PC-3 (cell line): ENCODE measurements at regions not wholly inside any gene's neighbourhood (a gene's known extent, or its start where the extent isn't known, plus 50 kb on each side); places are given as distances from the start of the nearest gene placed in this dataset.

Experiments used
- ATAC-seq: fragments of 200-7000 bp; cut with Tn5 transposase; 2 replicates; pipeline ENCODE4 v1.9.1; 2020; ENCODE audit warnings: mild to moderate bottlenecking, moderate library complexity
- BruUV-seq: library from RNA; stranded (reverse); fragments of 400-500 nt; replicated peaks from 2 replicates; lab custom pipeline; 2021; lab: Mats Ljungman, UMichigan
- CTCF ChIA-PET: fragments of 300-600 bp; sonication (Branson Sonifier 250); formaldehyde crosslinking; loops from one replicate; lab custom pipeline; 2022; ENCODE audit warnings: antibody characterized with exemption; lab: Charles Lee
- POLR2A ChIA-PET: fragments of 300-600 bp; sonication (Branson Sonifier 250); formaldehyde crosslinking; loops from one replicate; lab custom pipeline; 2022; ENCODE audit warnings: antibody characterized with exemption; ENCODE audit not compliant: unreplicated experiment; lab: Charles Lee
- DNase-seq: peaks from one replicate; pipeline ENCODE4 v3.0.0-alpha.2; 2015
- H2AFZ ChIP-seq: fragments of 300-600 bp; sonication (generic); 2 replicates; pipeline ENCODE4 v1.6.0; 2016; ENCODE audit warnings: antibody characterized with exemption, low read length
- H3F3A ChIP-seq: fragments of 300-600 bp; sonication (generic); one replicate; pipeline ENCODE4 v1.6.0; 2017; ENCODE audit warnings: antibody characterized with exemption, low read length, control low read depth, mild to moderate bottlenecking; ENCODE audit not compliant: unreplicated experiment
- H3K27ac ChIP-seq: fragments of 300-600 bp; sonication (generic); 2 replicates; pipeline ENCODE4 v1.5.1; 2016; ENCODE audit warnings: mild to moderate bottlenecking, low read length
- H3K27me3 ChIP-seq: fragments of 300-600 bp; sonication (generic); 2 replicates; pipeline ENCODE4 v1.6.1; 2016; ENCODE audit warnings: low read length, mixed read lengths
- H3K36me3 ChIP-seq: fragments of 300-600 bp; sonication (generic); 2 replicates; pipeline ENCODE4 v1.6.1; 2016; ENCODE audit warnings: low read depth, mixed run types, low read length, mixed read lengths
- H3K4me1 ChIP-seq: fragments of 300-600 bp; sonication (generic); 2 replicates; pipeline ENCODE4 v1.5.1; 2016; ENCODE audit warnings: low read length; ENCODE audit not compliant: insufficient read depth
- H3K4me2 ChIP-seq: fragments of 300-600 bp; sonication (generic); 2 replicates; pipeline ENCODE4 v1.6.0; 2016; ENCODE audit warnings: low read length
- H3K4me3 ChIP-seq: fragments of 300-600 bp; sonication (generic); 2 replicates; pipeline ENCODE4 v1.5.1; 2016; ENCODE audit warnings: mild to moderate bottlenecking, low read length, mixed read lengths
- H3K79me2 ChIP-seq: fragments of 300-600 bp; sonication (generic); 2 replicates; pipeline ENCODE4 v1.6.1; 2017; ENCODE audit warnings: low read length, mixed read lengths
- H3K9ac ChIP-seq: fragments of 300-600 bp; sonication (generic); 2 replicates; pipeline ENCODE4 v1.6.0; 2016; ENCODE audit warnings: mild to moderate bottlenecking, low read length
- H3K9me2 ChIP-seq: fragments of 300-600 bp; sonication (generic); replicated peaks from 2 replicates; pipeline ENCODE4 v1.6.1; 2016; ENCODE audit warnings: mixed run types, low read length, mixed read lengths
- H3K9me3 ChIP-seq: fragments of 300-600 bp; sonication (generic); 2 replicates; pipeline ENCODE4 v1.6.1; 2016; ENCODE audit warnings: low read length, mixed read lengths
- H4K20me1 ChIP-seq: fragments of 300-600 bp; sonication (generic); 2 replicates; pipeline ENCODE4 v1.6.1; 2016; ENCODE audit warnings: low read length, mixed read lengths
- CTCF ChIP-seq: fragments of 300-600 bp; sonication (generic); conservative IDR thresholded peaks from 2 replicates; pipeline ENCODE4 v1.5.1; 2017; ENCODE audit warnings: antibody characterized with exemption, low read depth, mild to moderate bottlenecking, low read length
- EZH2 ChIP-seq: fragments of 300-600 bp; sonication (generic); IDR thresholded peaks from one replicate; pipeline ENCODE4 v1.6.1; 2017; ENCODE audit warnings: antibody characterized with exemption, mild to moderate bottlenecking, low read length; ENCODE audit not compliant: unreplicated experiment
- EZH2phosphoT487 ChIP-seq: fragments of 300-600 bp; sonication (generic); IDR thresholded peaks from 2 replicates; pipeline ENCODE4 v1.6.1; 2018; ENCODE audit warnings: mild to moderate bottlenecking, antibody characterized with exemption, low read length, borderline replicate concordance
- intact Hi-C: fragments of 100-400 bp; cut with micrococcal nuclease; formaldehyde crosslinking; loops from 2 replicates; pipeline ENCODE4 v1.9.0; 2023

- intact Hi-C loops, result no loop called here
- BruUV-seq, result no TSS peak
- no peak overlapping the region for H3K9ac ChIP-seq
- H3F3A ChIP-seq, result no peaks in the 10 kb centered on the region
- H3K79me2 ChIP-seq, result no peaks in the 10 kb centered on the region
- DNase-seq (no peak), ATAC-seq (no peak)
- TF ChIP-seq EZH2, result no peak
- no peak for TF ChIP-seq CTCF
- TF ChIP-seq EZH2phosphoT487, result no peak
- peaks cover 64% of the 10 kb centered on the region for H3K27me3 ChIP-seq
- POLR2A ChIA-PET, result no interaction called here
- H3K9me2 ChIP-seq, result no peaks in the 10 kb centered on the region
- H4K20me1 ChIP-seq, result no peaks in the 10 kb centered on the region
- H3K4me1 ChIP-seq, result no peaks in the 10 kb centered on the region
- H3K4me2 ChIP-seq, result no peak overlapping the region
- no peak overlapping the region for H3K27ac ChIP-seq
- CTCF ChIA-PET, result no interaction called here
- no peak overlapping the region for H2AFZ ChIP-seq
- H3K4me3 ChIP-seq, result no peak overlapping the region
- H3K36me3 ChIP-seq, result no peaks in the 10 kb centered on the region
- H3K9me3 ChIP-seq, result no peaks in the 10 kb centered on the region
Observed at GRCh38 chr20:11573507-11573906, 344.2 kb upstream of the BTBD3 start.

- H3K9me2 ChIP-seq, result no peaks in the 10 kb centered on the region
- H3K79me2 ChIP-seq, result no peaks in the 10 kb centered on the region
- H3F3A ChIP-seq, result no peaks in the 10 kb centered on the region
- no peaks in the 10 kb centered on the region for H4K20me1 ChIP-seq
- TF ChIP-seq EZH2phosphoT487, result no peak
- TF ChIP-seq EZH2, result no peak
- no peak for TF ChIP-seq CTCF
- no peaks in the 10 kb centered on the region for H3K9me3 ChIP-seq
- H3K36me3 ChIP-seq, result no peaks in the 10 kb centered on the region
- DNase-seq, result peak; percentile 33
- H3K27ac ChIP-seq, result no peak overlapping the region
- ChIA-PET POLR2A (no interaction called here), CTCF (no interaction called here)
- H3K9ac ChIP-seq, result no peak overlapping the region
- no peak overlapping the region for H3K4me2 ChIP-seq
- BruUV-seq, result no TSS peak
- H2AFZ ChIP-seq, result no peak overlapping the region
- H3K4me3 ChIP-seq, result no peak overlapping the region
- peaks cover 45% of the 10 kb centered on the region for H3K27me3 ChIP-seq
- H3K4me1 ChIP-seq, result no peaks in the 10 kb centered on the region; the same call in 1 of the 2 replicates
- intact Hi-C loops, result no loop called here
- ATAC-seq, result no peak
Observed at GRCh38 chr20:11581271-11581670, 336.4 kb upstream of the BTBD3 start.

- Histone ChIP-seq H3K79me2 (no peaks in the 10 kb centered on the region), H3K9ac (no peak overlapping the region), H2AFZ (no peak overlapping the region), H3K4me2 (no peak overlapping the region), H3K36me3 (no peaks in the 10 kb centered on the region), H3K4me3 (no peak overlapping the region), H3K9me3 (no peaks in the 10 kb centered on the region), H3K27ac (no peak overlapping the region), H3K27me3 (peaks cover 37% of the 10 kb centered on the region; the same call in 1 of the 2 replicates), H3K4me1 (no peaks in the 10 kb centered on the region; the same call in 1 of the 2 replicates), H3F3A (no peaks in the 10 kb centered on the region), H3K9me2 (no peaks in the 10 kb centered on the region), H4K20me1 (no peaks in the 10 kb centered on the region)
- no peak for DNase-seq
- no TSS peak for BruUV-seq
- CTCF ChIA-PET, result no interaction called here
- no peak for TF ChIP-seq EZH2
- TF ChIP-seq EZH2phosphoT487, result no peak
- POLR2A ChIA-PET, result no interaction called here
- intact Hi-C loops, result no loop called here
- ATAC-seq, result no peak
Observed at GRCh38 chr20:11582060-11582459, 335.6 kb upstream of the BTBD3 start.
